SU-DHL-6 (cell line): ENCODE measurements at regions not wholly inside any gene's neighbourhood (a gene's known extent, or its start where the extent isn't known, plus 50 kb on each side); places are given as distances from the start of the nearest gene placed in this dataset.

Source experiments
- EZH2phosphoT487 ChIP-seq: fragments of 200-600 bp; sonication (generic), shearing (Covaris generic); conservative IDR thresholded peaks from 2 replicates; pipeline ENCODE4 v1.6.1; 2018; ENCODE audit warnings: mild to moderate bottlenecking, antibody characterized with exemption, low read length, moderate library complexity, mixed read lengths
- TF ChIP-seq, protein P1 (sequence below): fragments of 200-600 bp; sonication (generic); IDR thresholded peaks from one replicate; pipeline ENCODE4 v1.5.1; 2017; ENCODE audit warnings: antibody characterized with exemption, mild to moderate bottlenecking, low read length, moderate library complexity; ENCODE audit not compliant: insufficient read depth, poor library complexity, severe bottlenecking

DNA sequence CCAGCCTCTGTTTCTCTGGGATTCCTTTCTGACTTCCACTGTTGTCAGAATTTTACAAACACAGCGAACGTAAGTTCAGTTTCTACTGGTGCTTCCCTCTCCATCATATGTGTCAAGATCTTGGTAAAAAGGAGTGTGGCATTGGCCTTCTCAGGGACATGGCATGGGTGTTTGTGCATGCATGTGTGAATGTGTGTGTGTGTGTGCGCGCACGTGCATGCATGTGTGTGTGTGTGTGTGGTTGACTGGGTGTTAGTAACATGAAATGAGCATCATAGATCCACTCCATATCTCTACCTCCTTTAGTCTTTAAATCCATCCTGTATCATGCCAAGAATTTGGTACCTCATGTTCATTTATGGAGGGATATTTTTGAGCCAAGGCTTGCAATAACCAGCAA lies 411.3 kb downstream of the NPHP4 start:
- TF ChIP-seq, protein P1, sequence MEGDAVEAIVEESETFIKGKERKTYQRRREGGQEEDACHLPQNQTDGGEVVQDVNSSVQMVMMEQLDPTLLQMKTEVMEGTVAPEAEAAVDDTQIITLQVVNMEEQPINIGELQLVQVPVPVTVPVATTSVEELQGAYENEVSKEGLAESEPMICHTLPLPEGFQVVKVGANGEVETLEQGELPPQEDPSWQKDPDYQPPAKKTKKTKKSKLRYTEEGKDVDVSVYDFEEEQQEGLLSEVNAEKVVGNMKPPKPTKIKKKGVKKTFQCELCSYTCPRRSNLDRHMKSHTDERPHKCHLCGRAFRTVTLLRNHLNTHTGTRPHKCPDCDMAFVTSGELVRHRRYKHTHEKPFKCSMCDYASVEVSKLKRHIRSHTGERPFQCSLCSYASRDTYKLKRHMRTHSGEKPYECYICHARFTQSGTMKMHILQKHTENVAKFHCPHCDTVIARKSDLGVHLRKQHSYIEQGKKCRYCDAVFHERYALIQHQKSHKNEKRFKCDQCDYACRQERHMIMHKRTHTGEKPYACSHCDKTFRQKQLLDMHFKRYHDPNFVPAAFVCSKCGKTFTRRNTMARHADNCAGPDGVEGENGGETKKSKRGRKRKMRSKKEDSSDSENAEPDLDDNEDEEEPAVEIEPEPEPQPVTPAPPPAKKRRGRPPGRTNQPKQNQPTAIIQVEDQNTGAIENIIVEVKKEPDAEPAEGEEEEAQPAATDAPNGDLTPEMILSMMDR, result no peak
- TF ChIP-seq EZH2phosphoT487, result no peak
